GM12878 (cell line): ENCODE measurements at regions not wholly inside any gene's neighbourhood (a gene's known extent, or its start where the extent isn't known, plus 50 kb on each side); places are given as distances from the start of the nearest gene placed in this dataset.

Experiments used
- ATAC-seq: fragments of 200-7000 bp; cut with Tn5 transposase; 3 replicates; pipeline ENCODE4 v1.9.1; 2020; ENCODE audit warnings: mild to moderate bottlenecking, moderate library complexity
- BruUV-seq: library from RNA; stranded (reverse); fragments of 400-500 nt; replicated peaks from 2 replicates; lab custom pipeline; 2021; lab: Mats Ljungman, UMichigan
- CTCF ChIA-PET: fragments of 300-600 bp; sonication (Branson Sonifier 250); formaldehyde crosslinking; extraction: SDS; loops from one replicate; lab custom pipeline; 2021; ENCODE audit warnings: inconsistent platforms; lab: Yijun Ruan, JAX
- POLR2A ChIA-PET: fragments of 350-600 bp; formaldehyde crosslinking; extraction: SDS; loops from one replicate; lab custom pipeline; 2021; ENCODE audit warnings: inconsistent platforms; lab: Charles Lee
- RAD21 ChIA-PET: fragments of 300-600 bp; sonication (Branson Sonifier 250); formaldehyde crosslinking; loops from one replicate; lab custom pipeline; 2023; ENCODE audit warnings: antibody characterized with exemption; ENCODE audit not compliant: unreplicated experiment; lab: Charles Lee
- SMC1A ChIA-PET: fragments of 300-600 bp; sonication (Branson Sonifier 250); formaldehyde crosslinking; loops from one replicate; lab custom pipeline; 2023; ENCODE audit not compliant: unreplicated experiment, uncharacterized antibody; lab: Charles Lee
- DNase-seq: peaks from one replicate; pipeline ENCODE4 v3.0.0-alpha.2; 2011; ENCODE audit warnings: low read depth, low spot score
- FAIRE-seq: peaks from 3 replicates; lab custom pipeline; 2011; peaks lifted over from hg19 to GRCh38; lab: Jason Lieb, UNC
- H2AFZ ChIP-seq: 2 replicates; pipeline ENCODE4 v1.6.0; 2011; ENCODE audit warnings: low read depth, low read length, control low read depth; ENCODE audit not compliant: control insufficient read depth
- H3K27ac ChIP-seq: 2 replicates; pipeline ENCODE4 v1.5.1; 2011; ENCODE audit warnings: control low read depth; ENCODE audit not compliant: control insufficient read depth, insufficient read depth
- H3K27me3 ChIP-seq, 2 experiments: replicated peaks in 1 of 2; 2 replicates each; pipeline versions ENCODE4 v1.6.0 to v1.6.1; 2011; ENCODE audit warnings: low read length in 1 of 2; ENCODE audit not compliant: control insufficient read depth in 2 of 2, insufficient read depth in 2 of 2
- H3K36me3 ChIP-seq, 2 experiments: 2 replicates each; pipeline ENCODE4 v1.5.1; 2011; ENCODE audit warnings: low read length in 1 of 2; ENCODE audit not compliant: control insufficient read depth in 2 of 2, insufficient read depth in 2 of 2
- H3K4me1 ChIP-seq: 2 replicates; pipeline ENCODE4 v1.6.1; 2011; ENCODE audit warnings: mild to moderate bottlenecking, low read length, moderate library complexity, mixed read lengths; ENCODE audit not compliant: control insufficient read depth, insufficient read depth
- H3K4me2 ChIP-seq: 2 replicates; pipeline ENCODE4 v1.6.0; 2011; ENCODE audit warnings: control low read depth; ENCODE audit not compliant: control insufficient read depth, insufficient read depth
- H3K4me3 ChIP-seq: fragments of 200-600 bp; sonication (generic); 2 replicates; pipeline ENCODE4 v1.5.1; 2016
- H3K79me2 ChIP-seq: 2 replicates; pipeline ENCODE4 v1.6.0; 2011; ENCODE audit warnings: low read length; ENCODE audit not compliant: control insufficient read depth, insufficient read depth
- H3K9ac ChIP-seq: 2 replicates; pipeline ENCODE4 v1.8.0; 2011; ENCODE audit warnings: low read length, control low read depth, mixed read lengths; ENCODE audit not compliant: control insufficient read depth, insufficient read depth
- H3K9me3 ChIP-seq: replicated peaks from 3 replicates; pipeline ENCODE4 v1.5.1; 2011; ENCODE audit warnings: mild to moderate bottlenecking, low read length; ENCODE audit not compliant: control insufficient read depth, insufficient read depth
- H4K20me1 ChIP-seq: 2 replicates; pipeline ENCODE4 v1.6.0; 2011; ENCODE audit not compliant: control insufficient read depth, insufficient read depth
- CHD4 ChIP-seq: fragments of 200-600 bp; sonication (generic); IDR thresholded peaks from 2 replicates; pipeline ENCODE4 v1.6.1; 2016; ENCODE audit warnings: mild to moderate bottlenecking
- HDAC6 ChIP-seq: fragments of 200-600 bp; sonication (generic); IDR thresholded peaks from one replicate; pipeline ENCODE4 v1.8.0; 2017; ENCODE audit warnings: antibody characterized with exemption; ENCODE audit not compliant: unreplicated experiment
- IKZF2 ChIP-seq, 2 experiments: fragments of 450-650 bp; IDR thresholded peaks; 2 replicates each; pipeline ENCODE4 v1.6.1; 2017; ENCODE audit warnings: mild to moderate bottlenecking in 2 of 2, moderate library complexity in 2 of 2
- JUNB ChIP-seq: IDR thresholded peaks from 2 replicates; pipeline ENCODE4 v1.6.1; 2016; ENCODE audit warnings: antibody characterized with exemption, mild to moderate bottlenecking
- NFYA ChIP-seq: IDR thresholded peaks from 2 replicates; pipeline ENCODE4 v1.6.1; 2011; ENCODE audit warnings: low read depth, mild to moderate bottlenecking, low read length, improper control_type of control experiment, borderline replicate concordance
- NR2F1 ChIP-seq: fragments of 450-650 bp; conservative IDR thresholded peaks from 2 replicates; pipeline ENCODE4 v1.6.1; 2017; ENCODE audit warnings: mild to moderate bottlenecking
- POLR2AphosphoS2 ChIP-seq: IDR thresholded peaks from 2 replicates; pipeline ENCODE4 v1.6.1; 2011; ENCODE audit warnings: low read depth, mild to moderate bottlenecking, low read length, improper control_type of control experiment, moderate library complexity
- RBBP5 ChIP-seq: fragments of 200-600 bp; sonication (generic); conservative IDR thresholded peaks from 2 replicates; pipeline ENCODE4 v1.6.1; 2016
- SIX5 ChIP-seq: IDR thresholded peaks from 2 replicates; pipeline ENCODE4 v1.6.1; 2011; ENCODE audit warnings: mild to moderate bottlenecking, low read depth, low read length, moderate library complexity; ENCODE audit not compliant: severe bottlenecking
- WGBS: methylation state at CpG from one replicate; pipeline ENCODE4 v1.1.6; 2016; ENCODE audit warnings: low lambda C conversion rate; ENCODE audit not compliant: insufficient replicate concordance, insufficient coverage; ENCODE audit errors: missing lambda C conversion rate; 5-methylcytosine and 5-hydroxymethylcytosine counted together
- in situ Hi-C: fragments of 300-500 bp; cut with MboI; formaldehyde crosslinking; loops from 9 replicates; pipeline ENCODE4 v1.14.3; 2018; ENCODE audit warnings: mixed read lengths
- intact Hi-C: fragments of 100-400 bp; cut with micrococcal nuclease; formaldehyde crosslinking; loops from one replicate; pipeline ENCODE4 v1.14.2; 2022; ENCODE audit not compliant: unreplicated experiment
- TF ChIP-seq, protein P1 (sequence below): IDR thresholded peaks from 2 replicates; pipeline ENCODE4 v1.6.1; 2012; ENCODE audit warnings: low read depth, low read length, improper control_type of control experiment
- TF ChIP-seq, protein P2 (sequence below): fragments of 450-650 bp; IDR thresholded peaks from 2 replicates; pipeline ENCODE4 v1.6.1; 2017; ENCODE audit warnings: borderline replicate concordance

DNA sequence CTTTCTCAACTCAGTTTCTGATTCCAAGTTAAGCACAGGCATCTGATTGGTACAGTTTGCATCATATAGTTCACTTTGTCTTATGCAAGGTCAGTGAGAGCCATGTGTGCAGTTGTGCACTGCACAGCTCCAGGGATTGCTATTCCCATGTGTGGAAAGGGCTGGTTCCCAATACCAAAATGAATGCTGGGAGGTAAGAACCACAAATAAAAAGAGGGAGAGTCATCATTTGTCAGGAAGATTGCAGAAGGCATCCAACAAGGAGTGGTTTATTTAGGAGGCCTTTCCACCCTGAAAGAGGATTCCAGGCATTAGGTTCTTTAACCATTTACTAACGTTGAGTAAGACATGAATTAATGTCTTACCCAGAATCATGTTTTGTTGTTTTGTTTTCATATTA lies 141.2 kb upstream of the ST6GAL2 start:
- Histone ChIP-seq H3K27me3 (no peaks in the 10 kb centered on the region), H3K4me1 (no peaks in the 10 kb centered on the region), H4K20me1 (no peaks in the 10 kb centered on the region), H3K27ac (no peak overlapping the region), H3K4me2 (no peak overlapping the region), H3K9ac (no peak overlapping the region), H3K9me3 (no peaks in the 10 kb centered on the region), H3K4me3 (no peak overlapping the region), H2AFZ (no peak overlapping the region), H3K36me3 (no peaks in the 10 kb centered on the region), H3K79me2 (no peaks in the 10 kb centered on the region)
- CTCF ChIA-PET = no interaction called here
- SMC1A ChIA-PET = no interaction called here
- intact Hi-C loops = no loop called here
- FAIRE-seq (no peak), DNase-seq (no peak), ATAC-seq (no peak)
- POLR2A ChIA-PET = no interaction called here
- TF ChIP-seq, protein P1, sequence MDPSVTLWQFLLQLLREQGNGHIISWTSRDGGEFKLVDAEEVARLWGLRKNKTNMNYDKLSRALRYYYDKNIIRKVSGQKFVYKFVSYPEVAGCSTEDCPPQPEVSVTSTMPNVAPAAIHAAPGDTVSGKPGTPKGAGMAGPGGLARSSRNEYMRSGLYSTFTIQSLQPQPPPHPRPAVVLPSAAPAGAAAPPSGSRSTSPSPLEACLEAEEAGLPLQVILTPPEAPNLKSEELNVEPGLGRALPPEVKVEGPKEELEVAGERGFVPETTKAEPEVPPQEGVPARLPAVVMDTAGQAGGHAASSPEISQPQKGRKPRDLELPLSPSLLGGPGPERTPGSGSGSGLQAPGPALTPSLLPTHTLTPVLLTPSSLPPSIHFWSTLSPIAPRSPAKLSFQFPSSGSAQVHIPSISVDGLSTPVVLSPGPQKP = no peak
- TF ChIP-seq NR2F1 (no peak), RBBP5 (no peak), NFYA (no peak), IKZF2 (IDR thresholded peaks at IDR 0.05) (no peak), JUNB (no peak), SIX5 (no peak), HDAC6 (no peak), POLR2AphosphoS2 (no peak), CHD4 (no peak)
- TF ChIP-seq, protein P2, sequence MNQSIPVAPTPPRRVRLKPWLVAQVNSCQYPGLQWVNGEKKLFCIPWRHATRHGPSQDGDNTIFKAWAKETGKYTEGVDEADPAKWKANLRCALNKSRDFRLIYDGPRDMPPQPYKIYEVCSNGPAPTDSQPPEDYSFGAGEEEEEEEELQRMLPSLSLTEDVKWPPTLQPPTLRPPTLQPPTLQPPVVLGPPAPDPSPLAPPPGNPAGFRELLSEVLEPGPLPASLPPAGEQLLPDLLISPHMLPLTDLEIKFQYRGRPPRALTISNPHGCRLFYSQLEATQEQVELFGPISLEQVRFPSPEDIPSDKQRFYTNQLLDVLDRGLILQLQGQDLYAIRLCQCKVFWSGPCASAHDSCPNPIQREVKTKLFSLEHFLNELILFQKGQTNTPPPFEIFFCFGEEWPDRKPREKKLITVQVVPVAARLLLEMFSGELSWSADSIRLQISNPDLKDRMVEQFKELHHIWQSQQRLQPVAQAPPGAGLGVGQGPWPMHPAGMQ = no peak
- RAD21 ChIA-PET = no interaction called here
- BruUV-seq = no TSS peak
- in situ Hi-C loops = no loop called here
- WGBS = 0% methylated on average over 1 of the region's 1 CpG
